ENCODE measurements at regions not wholly inside any gene's neighbourhood (a gene's known extent, or its start where the extent isn't known, plus 50 kb on each side); places are given as distances from the start of the nearest gene placed in this dataset.

- Mint-ChIP-seq H3K4me1 (ENCODE audit: low read depth) (no peaks in the 10 kb centered on the region), H3K4me3 (ENCODE audit: low read depth) (no peak overlapping the region), H3K9me3 (no peaks in the 10 kb centered on the region), H3K36me3 (ENCODE audit: low read depth) (no peaks in the 10 kb centered on the region), H3K27me3 (ENCODE audit: low read depth) (no peaks in the 10 kb centered on the region), H3K27ac (no peak overlapping the region)
- no peak for DNase-seq (ENCODE audit: low spot score)
- intact Hi-C loops (cut with micrococcal nuclease), result no loop called here
These were observed 263.8 kb upstream of the TLE4 start for GRCh38 chr9:79308012-79308411.

- Mint-ChIP-seq H3K4me3 (ENCODE audit: low read depth) (no peak overlapping the region), H3K27me3 (ENCODE audit: low read depth) (no peaks in the 10 kb centered on the region), H3K9me3 (no peaks in the 10 kb centered on the region), H3K36me3 (ENCODE audit: low read depth) (no peaks in the 10 kb centered on the region), H3K4me1 (ENCODE audit: low read depth) (no peaks in the 10 kb centered on the region), H3K27ac (no peak overlapping the region)
- intact Hi-C loops (cut with micrococcal nuclease), result no loop called here
- no peak for DNase-seq (ENCODE audit: low spot score)
These were observed 258.9 kb upstream of the TLE4 start for GRCh38 chr9:79312686-79313421.

- no peak for DNase-seq (ENCODE audit: low spot score)
- no peak overlapping the region for H3K27ac Mint-ChIP-seq
- intact Hi-C loops (cut with micrococcal nuclease), result no loop called here
- H3K4me1 Mint-ChIP-seq (ENCODE audit: low read depth), result no peaks in the 10 kb centered on the region
- no peaks in the 10 kb centered on the region for H3K36me3 Mint-ChIP-seq (ENCODE audit: low read depth)
- no peaks in the 10 kb centered on the region for H3K27me3 Mint-ChIP-seq (ENCODE audit: low read depth)
- H3K4me3 Mint-ChIP-seq (ENCODE audit: low read depth), result no peak overlapping the region
- no peaks in the 10 kb centered on the region for H3K9me3 Mint-ChIP-seq
These were observed 246.3 kb upstream of the TLE4 start for GRCh38 chr9:79325501-79325900.

DNA sequence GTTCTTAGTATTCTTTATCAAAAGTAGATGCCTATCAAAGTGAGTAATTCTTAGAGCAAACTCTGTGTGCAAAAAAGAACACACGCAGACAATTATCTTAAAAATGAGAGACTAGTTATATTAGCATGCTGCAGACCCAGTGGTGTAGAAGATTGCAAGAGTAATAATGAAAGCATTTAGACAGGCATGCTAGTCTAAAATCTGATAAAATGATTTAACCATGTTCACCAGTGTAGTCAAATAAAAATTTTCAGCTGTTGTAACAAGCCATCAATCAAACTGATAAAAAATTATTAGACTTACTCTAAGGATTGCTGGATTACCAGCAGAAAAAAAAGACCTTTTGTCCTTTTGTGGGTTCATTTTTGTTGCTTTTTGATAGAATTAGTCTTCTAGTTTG, 241.9 kb upstream of the TLE4 start:
- Mint-ChIP-seq H3K9me3 (no peaks in the 10 kb centered on the region), H3K27me3 (ENCODE audit: low read depth) (no peaks in the 10 kb centered on the region), H3K4me1 (ENCODE audit: low read depth) (no peaks in the 10 kb centered on the region), H3K27ac (no peak overlapping the region), H3K36me3 (ENCODE audit: low read depth) (no peaks in the 10 kb centered on the region), H3K4me3 (ENCODE audit: low read depth) (no peak overlapping the region)
- intact Hi-C loops (cut with micrococcal nuclease), result no loop called here
- no peak for DNase-seq (ENCODE audit: low spot score)

DNA sequence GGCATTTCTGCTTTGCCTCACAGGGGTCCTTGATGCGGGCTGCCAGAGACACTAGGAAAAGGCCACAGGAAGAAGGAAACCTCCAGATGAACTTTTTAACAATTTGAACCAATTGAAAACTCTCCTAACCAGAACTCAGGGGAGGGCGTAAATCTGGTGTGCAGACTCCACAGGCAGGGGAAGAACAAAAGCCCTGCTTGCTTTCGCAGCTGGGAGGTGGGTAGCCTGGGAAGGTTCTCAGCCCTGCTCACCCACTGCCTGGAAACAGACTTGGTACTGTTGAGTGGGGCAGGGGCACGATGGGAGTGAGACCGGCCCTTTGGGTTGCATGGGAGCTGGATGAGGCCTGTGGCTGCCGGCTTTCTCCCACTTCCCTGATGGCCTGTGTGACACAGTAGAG, 237.8 kb upstream of the TLE4 start:
- H3K36me3 Mint-ChIP-seq (ENCODE audit: low read depth), result no peaks in the 10 kb centered on the region
- H3K4me1 Mint-ChIP-seq (ENCODE audit: low read depth), result no peaks in the 10 kb centered on the region
- intact Hi-C loops (cut with micrococcal nuclease), result no loop called here
- no peaks in the 10 kb centered on the region for H3K9me3 Mint-ChIP-seq
- H3K27me3 Mint-ChIP-seq (ENCODE audit: low read depth), result no peaks in the 10 kb centered on the region
- H3K27ac Mint-ChIP-seq, result no peak overlapping the region
- no peak for DNase-seq (ENCODE audit: low spot score)
- no peak overlapping the region for H3K4me3 Mint-ChIP-seq (ENCODE audit: low read depth)

DNA sequence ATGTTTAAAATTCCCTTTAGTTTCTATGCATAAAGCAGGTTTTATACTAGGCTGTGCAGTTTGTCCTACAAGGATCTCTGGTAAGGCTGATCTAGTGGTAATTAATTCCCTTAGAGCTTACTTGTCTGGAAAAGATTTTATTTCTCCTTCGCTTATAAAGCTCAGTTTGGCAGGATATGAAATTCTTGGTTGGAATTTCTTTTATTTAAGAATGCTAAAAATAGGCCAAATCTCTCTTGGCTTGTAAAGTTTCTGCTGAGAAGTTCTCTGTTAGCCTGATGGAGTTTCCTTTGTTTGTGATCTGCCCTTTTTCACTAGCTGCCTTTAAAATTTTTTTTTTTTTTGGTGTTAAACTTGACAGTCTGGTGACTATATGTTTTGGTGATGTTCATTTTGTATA, 237.1 kb upstream of the TLE4 start:
- DNase-seq (ENCODE audit: low spot score), result no peak
- Mint-ChIP-seq H3K4me1 (ENCODE audit: low read depth) (no peaks in the 10 kb centered on the region), H3K27ac (no peak overlapping the region), H3K36me3 (ENCODE audit: low read depth) (no peaks in the 10 kb centered on the region), H3K9me3 (no peaks in the 10 kb centered on the region), H3K27me3 (ENCODE audit: low read depth) (no peaks in the 10 kb centered on the region), H3K4me3 (ENCODE audit: low read depth) (no peak overlapping the region)
- intact Hi-C loops (cut with micrococcal nuclease), result no loop called here

- no peaks in the 10 kb centered on the region for H3K4me1 Mint-ChIP-seq (ENCODE audit: low read depth)
- H3K9me3 Mint-ChIP-seq, result no peaks in the 10 kb centered on the region
- H3K27me3 Mint-ChIP-seq (ENCODE audit: low read depth), result no peaks in the 10 kb centered on the region
- intact Hi-C loops (cut with micrococcal nuclease), result no loop called here
- DNase-seq (ENCODE audit: low spot score), result no peak
- H3K27ac Mint-ChIP-seq, result no peak overlapping the region
- no peak overlapping the region for H3K4me3 Mint-ChIP-seq (ENCODE audit: low read depth)
- no peaks in the 10 kb centered on the region for H3K36me3 Mint-ChIP-seq (ENCODE audit: low read depth)
These were observed 235.8 kb upstream of the TLE4 start for GRCh38 chr9:79335987-79336386.

DNA sequence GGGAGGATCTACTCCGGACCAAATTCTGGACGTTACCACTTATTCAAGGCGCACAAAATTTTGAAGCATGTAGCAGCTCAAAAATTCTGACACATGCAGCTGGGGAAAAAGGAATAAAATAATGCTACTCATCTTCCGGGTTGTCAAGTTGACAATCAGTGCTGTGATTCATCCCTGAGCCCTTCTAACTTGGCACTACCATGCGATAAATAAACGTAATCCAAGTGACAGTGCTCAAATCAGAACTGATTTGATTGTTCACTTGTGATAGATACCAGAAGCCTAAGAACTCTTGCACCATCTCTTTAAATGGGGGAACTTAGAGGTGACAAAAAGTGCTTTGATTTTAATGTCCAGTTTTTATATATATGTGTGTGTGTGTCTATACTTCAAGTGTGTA, 230.2 kb upstream of the TLE4 start:
- no peak for DNase-seq (ENCODE audit: low spot score)
- Mint-ChIP-seq H3K27me3 (ENCODE audit: low read depth) (no peaks in the 10 kb centered on the region), H3K4me3 (ENCODE audit: low read depth) (no peak overlapping the region), H3K4me1 (ENCODE audit: low read depth) (no peaks in the 10 kb centered on the region), H3K36me3 (ENCODE audit: low read depth) (no peaks in the 10 kb centered on the region), H3K9me3 (no peaks in the 10 kb centered on the region), H3K27ac (no peak overlapping the region)
- intact Hi-C loops (cut with micrococcal nuclease), result no loop called here

GRCh38 chr9:79346350-79347020, 225.3 kb upstream of the TLE4 start:
- Mint-ChIP-seq H3K27ac (no peak overlapping the region), H3K9me3 (no peaks in the 10 kb centered on the region), H3K27me3 (ENCODE audit: low read depth) (no peaks in the 10 kb centered on the region), H3K4me3 (ENCODE audit: low read depth) (no peak overlapping the region), H3K4me1 (ENCODE audit: low read depth) (no peaks in the 10 kb centered on the region), H3K36me3 (ENCODE audit: low read depth) (no peaks in the 10 kb centered on the region)
- intact Hi-C loops (cut with micrococcal nuclease), result no loop called here
- no peak for DNase-seq (ENCODE audit: low spot score)

GRCh38 chr9:79352322-79352721, 219.4 kb upstream of the TLE4 start:
- no peak for DNase-seq (ENCODE audit: low spot score)
- intact Hi-C loops (cut with micrococcal nuclease), result no loop called here
- no peaks in the 10 kb centered on the region for H3K36me3 Mint-ChIP-seq (ENCODE audit: low read depth)
- H3K27ac Mint-ChIP-seq, result no peak overlapping the region
- no peaks in the 10 kb centered on the region for H3K27me3 Mint-ChIP-seq (ENCODE audit: low read depth)
- no peaks in the 10 kb centered on the region for H3K4me1 Mint-ChIP-seq (ENCODE audit: low read depth)
- no peak overlapping the region for H3K4me3 Mint-ChIP-seq (ENCODE audit: low read depth)
- H3K9me3 Mint-ChIP-seq, result no peaks in the 10 kb centered on the region

DNA sequence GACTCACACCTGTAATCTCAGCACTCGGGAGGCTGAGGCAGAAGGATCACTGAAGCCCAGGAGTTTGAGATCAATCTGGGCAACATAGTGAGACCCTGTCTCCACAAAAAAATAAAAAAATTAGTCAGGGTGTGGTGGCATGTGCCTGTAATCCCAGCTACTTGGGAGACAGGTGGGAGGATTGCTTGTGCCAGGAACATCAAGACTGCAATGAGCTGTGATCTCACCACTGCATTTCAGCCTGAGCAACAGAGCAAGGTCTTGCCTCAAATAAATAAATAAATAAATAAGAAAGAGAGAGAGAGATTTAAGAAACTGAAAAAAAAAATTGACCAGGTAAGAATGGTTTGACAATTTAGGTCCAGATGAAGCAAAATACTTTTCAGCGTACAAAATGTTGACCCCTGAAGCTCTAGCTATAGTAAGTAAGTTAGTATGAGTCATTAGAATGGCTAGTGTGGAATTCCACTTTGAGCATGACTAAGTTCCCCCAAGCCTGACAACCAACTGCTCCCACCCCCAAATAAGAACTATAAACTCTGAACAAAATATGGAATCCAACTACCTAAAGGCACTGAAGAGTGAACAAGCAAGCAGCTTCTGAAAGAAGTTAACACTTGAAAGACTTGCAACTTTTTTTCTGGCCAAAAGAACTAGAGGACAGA, 217.8 kb upstream of the TLE4 start:
- H3K27ac Mint-ChIP-seq, result no peak overlapping the region
- intact Hi-C loops (cut with micrococcal nuclease), result no loop called here

GRCh38 chr9:79357194-79357593, 214.6 kb upstream of the TLE4 start:
- H3K4me3 Mint-ChIP-seq (ENCODE audit: low read depth), result no peak overlapping the region
- H3K27me3 Mint-ChIP-seq (ENCODE audit: low read depth), result no peaks in the 10 kb centered on the region
- no peaks in the 10 kb centered on the region for H3K36me3 Mint-ChIP-seq (ENCODE audit: low read depth)

More for the DNA sequence above, 217.8 kb upstream of the TLE4 start:
- Mint-ChIP-seq H3K36me3 (ENCODE audit: low read depth) (no peaks in the 10 kb centered on the region), H3K4me3 (ENCODE audit: low read depth) (no peak overlapping the region), H3K9me3 (no peaks in the 10 kb centered on the region), H3K27me3 (ENCODE audit: low read depth) (no peaks in the 10 kb centered on the region), H3K4me1 (ENCODE audit: low read depth) (no peaks in the 10 kb centered on the region)
- no peak for DNase-seq (ENCODE audit: low spot score)

GRCh38 chr9:79357616-79358015, 214.1 kb upstream of the TLE4 start:
- Mint-ChIP-seq H3K27me3 (ENCODE audit: low read depth) (no peaks in the 10 kb centered on the region), H3K36me3 (ENCODE audit: low read depth) (no peaks in the 10 kb centered on the region), H3K9me3 (no peaks in the 10 kb centered on the region), H3K4me3 (ENCODE audit: low read depth) (no peak overlapping the region), H3K27ac (no peak overlapping the region), H3K4me1 (ENCODE audit: low read depth) (no peaks in the 10 kb centered on the region)
- intact Hi-C loops (cut with micrococcal nuclease), result no loop called here
- no peak for DNase-seq (ENCODE audit: low spot score)

More at GRCh38 chr9:79357194-79357593, 214.6 kb upstream of the TLE4 start:
- no peak for DNase-seq (ENCODE audit: low spot score)
- no peaks in the 10 kb centered on the region for H3K4me1 Mint-ChIP-seq (ENCODE audit: low read depth)
- no peaks in the 10 kb centered on the region for H3K9me3 Mint-ChIP-seq
- H3K27ac Mint-ChIP-seq, result no peak overlapping the region
- intact Hi-C loops (cut with micrococcal nuclease), result no loop called here
